GM19395 (cell line): ENCODE measurements at regions not wholly inside any gene's neighbourhood (a gene's known extent, or its start where the extent isn't known, plus 50 kb on each side); places are given as distances from the start of the nearest gene placed in this dataset.
"Not testable (repeated sequence)": the region's sequence is repeated elsewhere in the genome, so short reads cannot be mapped to it uniquely, and the experiment has no call there.

ENCODE experiments used
- ATAC-seq: cut with Tn5 transposase; IDR thresholded peaks from one replicate; pipeline ENCODE4 v1.9.1; 2021; ENCODE audit warnings: mild to moderate bottlenecking, moderate library complexity; ENCODE audit not compliant: unreplicated experiment

GRCh38 chrX:104513162-104513561 lies 52.8 kb upstream of the IL1RAPL2 start:
- no peak for ATAC-seq

- ATAC-seq, result no peak
Measured at GRCh38 chrX:104510801-104511200, 55.2 kb upstream of the IL1RAPL2 start.

GRCh38 chrX:104502460-104502859 lies 63.5 kb upstream of the IL1RAPL2 start:
- no peak for ATAC-seq

- no peak for ATAC-seq
Measured at GRCh38 chrX:104488811-104489210, 77.2 kb upstream of the IL1RAPL2 start.

- no peak for ATAC-seq
Measured at GRCh38 chrX:104486691-104487090, 79.3 kb upstream of the IL1RAPL2 start.

GRCh38 chrX:104482757-104483156 lies 83.2 kb upstream of the IL1RAPL2 start:
- ATAC-seq, result no peak

- ATAC-seq, result no peak
Measured at GRCh38 chrX:104469771-104470170, 96.2 kb upstream of the IL1RAPL2 start.

- ATAC-seq, result no peak
Measured at GRCh38 chrX:104459796-104460195, 106.2 kb upstream of the IL1RAPL2 start.

GRCh38 chrX:104457130-104457529 lies 108.9 kb upstream of the IL1RAPL2 start:
- not testable (repeated sequence) for ATAC-seq

- ATAC-seq, result no peak
Measured at GRCh38 chrX:104450316-104450715, 115.7 kb upstream of the IL1RAPL2 start.

- ATAC-seq, result no peak
Measured at GRCh38 chrX:104445591-104445990, 120.4 kb upstream of the IL1RAPL2 start.

GRCh38 chrX:104435249-104435648 lies 130.8 kb upstream of the IL1RAPL2 start:
- ATAC-seq, result no peak

GRCh38 chrX:104432321-104432720 lies 133.7 kb upstream of the IL1RAPL2 start:
- no peak for ATAC-seq

GRCh38 chrX:104430742-104431119 lies 135.3 kb upstream of the IL1RAPL2 start:
- no peak for ATAC-seq

- no peak for ATAC-seq
Measured at GRCh38 chrX:104430072-104430741, 135.8 kb upstream of the IL1RAPL2 start.

GRCh38 chrX:104428231-104428630 lies 137.8 kb upstream of the IL1RAPL2 start:
- no peak for ATAC-seq

- ATAC-seq, result no peak
Measured at GRCh38 chrX:104427693-104428092, 138.3 kb upstream of the IL1RAPL2 start.

- ATAC-seq, result no peak
Measured at GRCh38 chrX:104427073-104427472, 138.9 kb upstream of the IL1RAPL2 start.

GRCh38 chrX:104420907-104421306 lies 145.1 kb upstream of the IL1RAPL2 start:
- no peak for ATAC-seq

- no peak for ATAC-seq
Measured at GRCh38 chrX:104419926-104420325, 146.1 kb upstream of the IL1RAPL2 start.

GRCh38 chrX:104419211-104419610 lies 146.8 kb upstream of the IL1RAPL2 start:
- no peak for ATAC-seq

- ATAC-seq, result no peak
Measured at GRCh38 chrX:104411800-104412199, 154.2 kb upstream of the IL1RAPL2 start.

GRCh38 chrX:104400387-104400786 lies 145.7 kb upstream of the ESX1 start:
- no peak for ATAC-seq
